Pancreas (tissue), 10 donors: ENCODE measurements at regions not wholly inside any gene's neighbourhood (a gene's known extent, or its start where the extent isn't known, plus 50 kb on each side); places are given as distances from the start of the nearest gene placed in this dataset.

ENCODE experiments used
- ATAC-seq, 4 donors: fragments of 200-7000 bp; cut with Tn5 transposase; one replicate each; pipeline versions ENCODE4 v1.8.0 to v1.9.1; 2020; ENCODE audit warnings: mild to moderate bottlenecking in 4 of 4, moderate library complexity in 4 of 4
- DNase-seq, 6 donors: peaks; one replicate each; pipeline ENCODE4 v3.0.0-alpha.2; 2020
- FAIRE-seq: peaks from 2 replicates; lab custom pipeline; 2012; peaks lifted over from hg19 to GRCh38; lab: Jason Lieb, UNC
- H3K27ac ChIP-seq, 4 donors: fragments of 200-600 bp; sonication (generic); 1 replicate in 3 of 4; 2 replicates in 1 of 4; pipeline versions ENCODE4 v1.5.0 to v1.8.0; 2020
- H3K27me3 ChIP-seq, 4 donors: fragments of 200-600 bp; one replicate each; pipeline ENCODE4 v1.8.0; 2021
- H3K36me3 ChIP-seq, 3 donors: fragments of 200-600 bp; sonication (generic) in 1 of 3; one replicate each; pipeline versions ENCODE4 v1.5.0 to v1.8.0; 2020 to 2021
- H3K4me1 ChIP-seq, 3 donors: fragments of 200-600 bp; one replicate each; pipeline ENCODE4 v1.8.0; 2021
- H3K4me3 ChIP-seq, 4 donors: fragments of 200-600 bp; sonication (generic) in 2 of 4; one replicate each; pipeline versions ENCODE4 v1.5.0 to v1.8.0; 2020 to 2021
- H3K9me3 ChIP-seq, 4 donors: fragments of 200-600 bp; one replicate each; pipeline ENCODE4 v1.8.0; 2021
- CTCF ChIP-seq, 4 donors: fragments of 200-600 bp; sonication (generic) in 3 of 4; IDR thresholded peaks; one replicate each; pipeline versions ENCODE4 v1.5.0 to v1.8.0; 2021; ENCODE audit warnings: antibody characterized with exemption in 4 of 4
- WGBS, 2 donors: extraction: QIAGEN DNeasy Blood & Tissue Kit; methylation state at CpG; one replicate each; pipeline ENCODE4 v1.1.7; 2013; 5-methylcytosine and 5-hydroxymethylcytosine counted together
- intact Hi-C, 3 donors: fragments of 100-400 bp; cut with DNase I; formaldehyde crosslinking; loops; one replicate each; pipeline versions ENCODE4 v1.11.1 to v1.14.2; 2022
- donor health status: healthy with polysubstance abuse.
- donor health status: DM: no; HTN: no; CAD: no; lungs with moderate emphysema.
- donor health status: DM: no; HTN: no; CAD: no.
- donor health status: control.
- donor health status: control.
- donor health status: Bipolar disorder and iron deficiency.
- donor health status: DM: yes; HTN: yes; CAD: no.
- donor health status: DM: no; HTN: no; CAD: no.
- donor health status: DM: no; HTN: no; CAD: no.
- donor health status: DM: yes; HTN: yes; CAD: no.

DNA sequence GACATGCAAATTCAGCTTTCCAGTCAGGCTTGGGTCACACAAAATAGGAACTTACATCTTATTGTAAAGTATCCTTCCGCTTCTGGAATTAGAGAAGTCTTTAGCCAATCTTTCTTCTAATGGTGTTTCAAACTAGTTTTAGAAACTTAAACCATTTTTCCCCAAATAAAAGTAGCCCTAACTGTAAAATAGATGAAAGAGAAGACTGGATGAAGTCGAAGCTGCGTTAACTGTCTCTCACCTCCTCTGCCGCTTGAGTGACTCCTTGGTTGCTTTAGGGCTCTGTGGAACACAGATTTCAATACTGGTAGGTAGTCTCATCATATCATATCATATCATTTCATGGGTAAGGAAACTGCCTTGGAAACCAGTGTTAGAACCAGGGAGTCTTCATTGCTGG lies 498.4 kb downstream of the XIRP2 start:
- Histone ChIP-seq H3K9me3 (no peaks in the 10 kb centered on the region), H3K27ac (no peak overlapping the region), H3K4me3 (no peak overlapping the region), H3K27me3 (no peaks in the 10 kb centered on the region), H3K4me1 (no peaks in the 10 kb centered on the region), H3K36me3 (no peaks in the 10 kb centered on the region)
- 84 to 88% methylated on average over 4 of the region's 4 CpGs for WGBS, 2 donors
- TF ChIP-seq CTCF (IDR thresholded peaks at IDR 0.05) = no peak
- FAIRE-seq (no peak), DNase-seq (no peak), ATAC-seq (no peak)
- intact Hi-C loops = no loop called here

- H3K9me3 ChIP-seq = no peaks in the 10 kb centered on the region
- FAIRE-seq = peak; percentile 76
- DNase-seq = no peak
- no peak overlapping the region for H3K4me3 ChIP-seq
- TF ChIP-seq CTCF (IDR thresholded peaks at IDR 0.05) = no peak
- no peak for ATAC-seq
- H3K36me3 ChIP-seq = no peaks in the 10 kb centered on the region
- 69 to 74% methylated on average over 8 of the region's 8 CpGs for WGBS, 2 donors
- H3K27ac ChIP-seq = no peak overlapping the region
- H3K27me3 ChIP-seq = no peaks in the 10 kb centered on the region
- no peaks in the 10 kb centered on the region for H3K4me1 ChIP-seq
- intact Hi-C loops = no loop called here
Observed at GRCh38 chr2:167383610-167384194, 495.4 kb downstream of the XIRP2 start.

DNA sequence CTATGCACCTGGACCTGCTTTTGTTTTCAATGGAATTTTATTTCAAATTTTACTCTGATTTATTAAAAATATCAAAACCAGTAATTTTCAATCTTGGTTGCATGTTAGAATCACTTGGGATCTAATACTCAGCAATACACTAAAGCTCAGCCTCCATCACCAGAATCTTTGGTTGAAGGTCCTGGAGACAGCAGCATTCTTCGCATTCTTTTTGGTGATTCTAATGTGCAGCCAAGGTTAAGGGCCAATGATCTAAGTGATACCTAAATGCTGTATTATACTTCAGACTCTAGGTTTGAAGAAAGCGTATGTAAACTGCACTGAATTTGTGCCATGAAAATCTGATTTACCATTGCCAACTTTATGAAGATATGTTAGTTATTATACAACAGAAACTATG lies 493.1 kb downstream of the XIRP2 start:
- DNase-seq = no peak
- WGBS, 2 donors = 85 to 92% methylated on average over 2 of the region's 2 CpGs
- TF ChIP-seq CTCF (IDR thresholded peaks at IDR 0.05) = no peak

GRCh38 chr2:167380555-167380954 lies 492.3 kb downstream of the XIRP2 start:
- Histone ChIP-seq H3K9me3 (no peaks in the 10 kb centered on the region), H3K27me3 (no peaks in the 10 kb centered on the region), H3K4me1 (no peaks in the 10 kb centered on the region), H3K4me3 (no peak overlapping the region), H3K27ac (no peak overlapping the region), H3K36me3 (no peaks in the 10 kb centered on the region)
- 63 to 69% methylated on average over 4 of the region's 4 CpGs for WGBS, 2 donors
- intact Hi-C loops = no loop called here
- no peak for TF ChIP-seq CTCF (IDR thresholded peaks at IDR 0.05)
- ATAC-seq (no peak), FAIRE-seq (no peak), DNase-seq (no peak)

More for the DNA sequence above, 493.1 kb downstream of the XIRP2 start:
- no peak overlapping the region for H3K27ac ChIP-seq
- intact Hi-C loops = no loop called here
- H3K9me3 ChIP-seq = no peaks in the 10 kb centered on the region
- ATAC-seq (no peak), FAIRE-seq (no peak)
- no peaks in the 10 kb centered on the region for H3K36me3 ChIP-seq
- H3K4me1 ChIP-seq = no peaks in the 10 kb centered on the region
- H3K4me3 ChIP-seq = no peak overlapping the region
- H3K27me3 ChIP-seq = no peaks in the 10 kb centered on the region

GRCh38 chr2:167380094-167380493 lies 491.8 kb downstream of the XIRP2 start:
- Histone ChIP-seq H3K4me3 (no peak overlapping the region), H3K9me3 (no peaks in the 10 kb centered on the region), H3K36me3 (no peaks in the 10 kb centered on the region), H3K4me1 (no peaks in the 10 kb centered on the region), H3K27me3 (no peaks in the 10 kb centered on the region), H3K27ac (no peak overlapping the region)
- FAIRE-seq (no peak), ATAC-seq (no peak), DNase-seq (no peak)
- TF ChIP-seq CTCF (IDR thresholded peaks at IDR 0.05) = no peak
- intact Hi-C loops = no loop called here
- WGBS, 2 donors = 80 to 88% methylated on average over 2 of the region's 2 CpGs
